Panc1 (cell line): ENCODE measurements at regions not wholly inside any gene's neighbourhood (a gene's known extent, or its start where the extent isn't known, plus 50 kb on each side); places are given as distances from the start of the nearest gene placed in this dataset.

ENCODE experiments used
- ATAC-seq: fragments of 200-7000 bp; cut with Tn5 transposase; 2 replicates; pipeline ENCODE4 v1.9.1; 2020; ENCODE audit warnings: mild to moderate bottlenecking, moderate library complexity
- BruUV-seq: library from RNA; stranded (reverse); fragments of 400-500 nt; replicated peaks from 2 replicates; lab custom pipeline; 2021; lab: Mats Ljungman, UMichigan
- CTCF ChIA-PET: fragments of 300-600 bp; sonication (Branson Sonifier 250); formaldehyde crosslinking; loops from one replicate; lab custom pipeline; 2022; ENCODE audit warnings: antibody characterized with exemption; lab: Charles Lee
- POLR2A ChIA-PET: fragments of 300-600 bp; sonication (Branson Sonifier 250); formaldehyde crosslinking; loops from one replicate; lab custom pipeline; 2022; ENCODE audit warnings: antibody characterized with exemption; lab: Charles Lee
- DNase-seq: peaks from one replicate; pipeline ENCODE4 v3.0.0-alpha.2; 2010; ENCODE audit warnings: low read depth, low spot score
- H3K27ac ChIP-seq: 2 replicates; pipeline ENCODE4 v1.5.1; 2011; ENCODE audit warnings: mild to moderate bottlenecking, low read length, inconsistent platforms
- H3K27me3 ChIP-seq: fragments of 200-500 bp; sonication (Bioruptor generic); 2 replicates; pipeline ENCODE4 v1.6.0; 2014; ENCODE audit warnings: low read length, inconsistent platforms; ENCODE audit not compliant: control insufficient read depth, insufficient read depth
- H3K36me3 ChIP-seq: fragments of 200-500 bp; sonication (Bioruptor generic); 2 replicates; pipeline ENCODE4 v1.5.1; 2014; ENCODE audit warnings: inconsistent platforms, mild to moderate bottlenecking, low read length, moderate library complexity; ENCODE audit not compliant: control insufficient read depth, insufficient read depth
- H3K4me1 ChIP-seq: 2 replicates; pipeline ENCODE4 v1.5.1; 2011; ENCODE audit warnings: inconsistent platforms, mild to moderate bottlenecking, low read length, moderate library complexity; ENCODE audit not compliant: control insufficient read depth, insufficient read depth
- H3K4me3 ChIP-seq, 2 experiments: 2 replicates each; pipeline ENCODE4 v1.5.1; 2011 to 2012; ENCODE audit warnings: low read depth in 2 of 2, low read length in 2 of 2, mild to moderate bottlenecking in 2 of 2, inconsistent platforms in 1 of 2, moderate library complexity in 1 of 2
- H3K9me3 ChIP-seq: fragments of 200-500 bp; sonication (Bioruptor generic); 2 replicates; pipeline ENCODE4 v1.5.1; 2014; ENCODE audit warnings: low read depth, mild to moderate bottlenecking, inconsistent platforms, low read length, moderate library complexity; ENCODE audit not compliant: control insufficient read depth, insufficient read depth
- CTCF ChIP-seq: fragments of 450-650 bp; IDR thresholded peaks from 2 replicates; pipeline ENCODE4 v1.5.1; 2017; ENCODE audit warnings: mild to moderate bottlenecking
- POLR2AphosphoS5 ChIP-seq: IDR thresholded peaks from 2 replicates; pipeline ENCODE4 v1.6.1; 2012; ENCODE audit warnings: mild to moderate bottlenecking, low read depth, low read length, moderate library complexity
- REST ChIP-seq, 2 experiments: IDR thresholded peaks; 2 replicates each; pipeline ENCODE4 v1.6.1; 2011 to 2012; ENCODE audit warnings: low read depth in 2 of 2, control low read depth in 1 of 2, low read length in 1 of 2, mild to moderate bottlenecking in 1 of 2, moderate library complexity in 1 of 2; ENCODE audit not compliant: insufficient read depth in 1 of 2
- SIN3A ChIP-seq: IDR thresholded peaks from 2 replicates; pipeline ENCODE4 v1.6.1; 2012; ENCODE audit warnings: low read depth, mild to moderate bottlenecking, low read length, moderate library complexity, borderline replicate concordance; ENCODE audit not compliant: insufficient read depth
- TCF7L2 ChIP-seq: IDR thresholded peaks from 2 replicates; pipeline ENCODE4 v1.6.1; 2011; ENCODE audit warnings: mild to moderate bottlenecking, low read depth, low read length, inconsistent platforms
- in situ Hi-C: cut with HindIII; loops from 2 replicates; pipeline ENCODE4 v1.10.0; 2016; ENCODE audit warnings: low sequenced_read_pairs, low pct_unique_long_range_greater_than_20kb
- intact Hi-C: fragments of 100-400 bp; cut with micrococcal nuclease; formaldehyde crosslinking; loops from one replicate; pipeline ENCODE4 v1.10.0; 2022; ENCODE audit not compliant: unreplicated experiment

- DNase-seq: no peak
- CTCF ChIA-PET: no interaction called here
- POLR2A ChIA-PET: no interaction called here
- Histone ChIP-seq H3K4me1 (no peaks in the 10 kb centered on the region), H3K27me3 (no peaks in the 10 kb centered on the region), H3K27ac (no peak overlapping the region), H3K36me3 (no peaks in the 10 kb centered on the region), H3K4me3 (no peak overlapping the region), H3K9me3 (no peaks in the 10 kb centered on the region)
- ATAC-seq: no peak
- in situ Hi-C loops (no loop called here), intact Hi-C loops (no loop called here)
- no TSS peak for BruUV-seq
- no peak for TF ChIP-seq TCF7L2
- no peak for TF ChIP-seq SIN3A
- no peak for TF ChIP-seq CTCF
- no peak for TF ChIP-seq REST (IDR thresholded peaks at IDR 0.05; ENCODE audit: insufficient read depth in 1 of 2, low read depth in 2 of 2, low read length in 1 of 2)
- no peak for TF ChIP-seq POLR2AphosphoS5
These were observed 740.7 kb downstream of the DHX35 start for GRCh38 chr20:39702701-39703349.

GRCh38 chr20:39700528-39700927 lies 738.4 kb downstream of the DHX35 start:
- intact Hi-C loops (no loop called here), in situ Hi-C loops (no loop called here)
- Histone ChIP-seq H3K27ac (no peak overlapping the region), H3K36me3 (no peaks in the 10 kb centered on the region), H3K9me3 (no peaks in the 10 kb centered on the region), H3K27me3 (no peaks in the 10 kb centered on the region), H3K4me1 (no peaks in the 10 kb centered on the region), H3K4me3 (no peak overlapping the region)
- CTCF ChIA-PET: no interaction called here
- TF ChIP-seq CTCF: no peak
- TF ChIP-seq POLR2AphosphoS5: no peak
- no peak for TF ChIP-seq TCF7L2
- TF ChIP-seq REST (IDR thresholded peaks at IDR 0.05; ENCODE audit: insufficient read depth in 1 of 2, low read depth in 2 of 2, low read length in 1 of 2): no peak
- TF ChIP-seq SIN3A: no peak
- DNase-seq: no peak
- BruUV-seq: no TSS peak
- POLR2A ChIA-PET: no interaction called here
- ATAC-seq: no peak
